A549 (cell line): ENCODE measurements at regions not wholly inside any gene's neighbourhood (a gene's known extent, or its start where the extent isn't known, plus 50 kb on each side); places are given as distances from the start of the nearest gene placed in this dataset.

Experiments used
- PHF8 ChIP-seq: fragments of 200-600 bp; sonication (generic); IDR thresholded peaks from 2 replicates; pipeline ENCODE4 v1.6.1; 2016; ENCODE audit warnings: low read depth, mild to moderate bottlenecking, antibody characterized with exemption, moderate library complexity, borderline replicate concordance
- POLR2A ChIP-seq: IDR thresholded peaks from 2 replicates; pipeline ENCODE4 v1.6.1; 2012; ENCODE audit warnings: mild to moderate bottlenecking, low read length

DNA sequence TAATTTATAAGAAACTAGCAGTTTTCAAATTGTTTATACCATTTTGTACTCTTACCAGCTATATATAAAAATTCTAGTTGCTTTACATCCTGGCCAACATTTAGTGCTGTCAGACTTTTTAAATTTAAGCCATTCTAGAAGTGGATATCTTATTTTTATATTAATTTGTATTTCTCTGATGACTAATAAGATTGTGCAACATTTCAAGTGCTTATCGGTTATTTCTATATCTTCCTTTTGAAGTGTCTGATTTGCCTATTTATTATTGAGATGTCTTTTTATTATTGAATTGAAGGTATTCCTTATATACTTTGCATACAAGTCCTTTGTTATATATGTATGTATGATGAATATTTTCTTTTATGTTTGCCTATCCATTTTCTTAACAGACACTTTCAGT lies 324.0 kb downstream of the ELAVL2 start:
- TF ChIP-seq PHF8 (no peak), POLR2A (no peak)
